Natural killer cell (primary cell): ENCODE measurements at regions not wholly inside any gene's neighbourhood (a gene's known extent, or its start where the extent isn't known, plus 50 kb on each side); places are given as distances from the start of the nearest gene placed in this dataset.

Experiments used
- ATAC-seq, 3 donors: fragments of 150-1000 bp in 2 of 3; fragments of 200-7000 bp in 1 of 3; cut with Tn5 transposase; 1 replicate in 1 of 3; 2 replicates in 2 of 3; pipeline ENCODE4 v1.10.0; 2021; ENCODE audit warnings: mild to moderate bottlenecking in 2 of 3, moderate library complexity in 2 of 3
- DNase-seq, 2 donors: peaks; one replicate each; pipeline versions ENCODE4 v3.0.0 to v3.0.0-alpha.2; 2013 to 2021; ENCODE audit warnings: mixed read lengths in 1 of 2
- H3K27ac ChIP-seq: one replicate; pipeline ENCODE4 v1.5.1; 2013; ENCODE audit warnings: mild to moderate bottlenecking, low read length
- H3K27me3 ChIP-seq: one replicate; pipeline ENCODE4 v1.6.1; 2013; ENCODE audit warnings: low read length; ENCODE audit not compliant: control insufficient read depth, insufficient read depth
- H3K36me3 ChIP-seq: one replicate; pipeline ENCODE4 v1.6.1; 2013; ENCODE audit warnings: low read length; ENCODE audit not compliant: control insufficient read depth, insufficient read depth
- H3K4me1 ChIP-seq: one replicate; pipeline ENCODE4 v1.6.1; 2013; ENCODE audit warnings: low read length; ENCODE audit not compliant: control insufficient read depth, insufficient read depth
- H3K4me3 ChIP-seq: one replicate; pipeline ENCODE4 v1.5.1; 2013; ENCODE audit warnings: low read length
- H3K9me3 ChIP-seq: one replicate; pipeline ENCODE4 v1.6.1; 2013; ENCODE audit warnings: low read length; ENCODE audit not compliant: control insufficient read depth, insufficient read depth
- H3K27ac Mint-ChIP-seq, 2 donors: one replicate each; pipeline ENCODE4 v1.8.0; 2022; ENCODE audit warnings: mild to moderate bottlenecking in 2 of 2, mixed read lengths in 2 of 2, moderate library complexity in 1 of 2
- H3K27me3 Mint-ChIP-seq, 2 donors: one replicate each; pipeline ENCODE4 v1.8.0; 2022; ENCODE audit warnings: low read depth in 2 of 2, mixed read lengths in 2 of 2
- H3K36me3 Mint-ChIP-seq: one replicate; pipeline ENCODE4 v1.8.0; 2022; ENCODE audit warnings: mixed read lengths
- H3K4me1 Mint-ChIP-seq, 2 donors: one replicate each; pipeline ENCODE4 v1.8.0; 2022; ENCODE audit warnings: mixed read lengths in 2 of 2
- H3K4me3 Mint-ChIP-seq: one replicate; pipeline ENCODE4 v1.8.0; 2022; ENCODE audit warnings: mild to moderate bottlenecking, moderate library complexity, mixed read lengths
- H3K9me3 Mint-ChIP-seq, 2 donors: one replicate each; pipeline ENCODE4 v1.8.0; 2022; ENCODE audit warnings: mixed read lengths in 2 of 2
- CTCF ChIP-seq: fragments of 200-600 bp; IDR thresholded peaks from one replicate; pipeline ENCODE4 v1.8.0; 2022; ENCODE audit warnings: antibody characterized with exemption
- WGBS: methylation state at CpG from one replicate; pipeline ENCODE4 v1.1.7; 2013; ENCODE audit warnings: missing lambda C conversion rate; ENCODE audit not compliant: insufficient coverage; 5-methylcytosine and 5-hydroxymethylcytosine counted together
- intact Hi-C: fragments of 100-400 bp; cut with micrococcal nuclease; formaldehyde crosslinking; loops from one replicate; pipeline ENCODE4 v1.14.2; 2022

- intact Hi-C loops = no loop called here
- H3K4me3 ChIP-seq = no peak overlapping the region
- Mint-ChIP-seq H3K36me3 (no peaks in the 10 kb centered on the region), H3K27ac (no peak overlapping the region), H3K27me3 (no peaks in the 10 kb centered on the region), H3K4me1 (no peaks in the 10 kb centered on the region), H3K4me3 (no peak overlapping the region), H3K9me3 (peaks cover 0 to 2% of the 10 kb centered on the region in 2 donors)
- no peak for TF ChIP-seq CTCF
- H3K27me3 ChIP-seq = no peaks in the 10 kb centered on the region
- H3K36me3 ChIP-seq = no peaks in the 10 kb centered on the region
- no peaks in the 10 kb centered on the region for H3K4me1 ChIP-seq
- no peaks in the 10 kb centered on the region for H3K9me3 ChIP-seq
- ATAC-seq = no peak
- H3K27ac ChIP-seq = no peak overlapping the region
- no peak for DNase-seq
Measured at GRCh38 chr2:150976604-150977003, 285.1 kb downstream of the RBM43 start.

- intact Hi-C loops = no loop called here
- H3K36me3 Mint-ChIP-seq = no peaks in the 10 kb centered on the region
- no peaks in the 10 kb centered on the region for H3K27me3 ChIP-seq
- H3K36me3 ChIP-seq = no peaks in the 10 kb centered on the region
- H3K4me1 ChIP-seq = no peaks in the 10 kb centered on the region
- H3K27ac Mint-ChIP-seq = no peak overlapping the region
- no peaks in the 10 kb centered on the region for H3K4me1 Mint-ChIP-seq
- H3K9me3 Mint-ChIP-seq = peaks cover 0 to 5% of the 10 kb centered on the region in 2 donors
- H3K27me3 Mint-ChIP-seq = no peaks in the 10 kb centered on the region
- no peak overlapping the region for H3K27ac ChIP-seq
- ATAC-seq (no peak), DNase-seq (no peak)
- no peak for TF ChIP-seq CTCF
- H3K9me3 ChIP-seq = no peaks in the 10 kb centered on the region
- H3K4me3 ChIP-seq = no peak overlapping the region
- no peak overlapping the region for H3K4me3 Mint-ChIP-seq
Measured at GRCh38 chr2:150974864-150975263, 286.8 kb downstream of the RBM43 start.

- Mint-ChIP-seq H3K27me3 (no peaks in the 10 kb centered on the region), H3K4me1 (no peaks in the 10 kb centered on the region), H3K9me3 (peaks cover 0 to 5% of the 10 kb centered on the region in 2 donors), H3K4me3 (no peak overlapping the region), H3K36me3 (no peaks in the 10 kb centered on the region), H3K27ac (no peak overlapping the region)
- DNase-seq (no peak), ATAC-seq (no peak)
- WGBS = 80% methylated on average over 1 of the region's 1 CpG
- intact Hi-C loops = no loop called here
- no peaks in the 10 kb centered on the region for H3K27me3 ChIP-seq
- no peak overlapping the region for H3K27ac ChIP-seq
- H3K4me3 ChIP-seq = no peak overlapping the region
- no peaks in the 10 kb centered on the region for H3K9me3 ChIP-seq
- H3K4me1 ChIP-seq = no peaks in the 10 kb centered on the region
- H3K36me3 ChIP-seq = no peaks in the 10 kb centered on the region
- TF ChIP-seq CTCF = no peak
Measured at GRCh38 chr2:150974234-150974633, 287.4 kb downstream of the RBM43 start.

GRCh38 chr2:150971910-150972309 is 289.8 kb downstream of the RBM43 start:
- no peak overlapping the region for H3K4me3 Mint-ChIP-seq
- H3K27me3 ChIP-seq = no peaks in the 10 kb centered on the region
- no peaks in the 10 kb centered on the region for H3K4me1 ChIP-seq
- H3K27ac ChIP-seq = no peak overlapping the region
- no peaks in the 10 kb centered on the region for H3K27me3 Mint-ChIP-seq
- WGBS = 83% methylated on average over 3 of the region's 3 CpGs
- intact Hi-C loops = no loop called here
- no peaks in the 10 kb centered on the region for H3K4me1 Mint-ChIP-seq
- no peak for ATAC-seq
- no peak overlapping the region for H3K27ac Mint-ChIP-seq
- no peaks in the 10 kb centered on the region for H3K36me3 ChIP-seq
- DNase-seq = no peak
- H3K9me3 ChIP-seq = no peaks in the 10 kb centered on the region
- no peak overlapping the region for H3K4me3 ChIP-seq
- H3K36me3 Mint-ChIP-seq = no peaks in the 10 kb centered on the region
- H3K9me3 Mint-ChIP-seq = peaks cover 0 to 5% of the 10 kb centered on the region in 2 donors
- no peak for TF ChIP-seq CTCF
